Stimulated activated CD4-positive, alpha-beta T cell treated with anti-CD3 and anti-CD28 coated beads, Interleukin-1b, Interleukin-23, amount 100 ng/mL, for 4 hours (primary cell): ENCODE measurements at regions not wholly inside any gene's neighbourhood (a gene's known extent, or its start where the extent isn't known, plus 50 kb on each side); places are given as distances from the start of the nearest gene placed in this dataset.

Source experiments
- DNase-seq, 2 donors: peaks; one replicate each; pipeline ENCODE4 v3.0.0-alpha.2; 2020; ENCODE audit warnings: low read depth in 2 of 2

- DNase-seq, result no peak
Measured at GRCh38 chr22:49586873-49587272, 240.8 kb downstream of the BRD1 start.

GRCh38 chr22:49586244-49586748 lies 241.4 kb downstream of the BRD1 start:
- DNase-seq, result no peak

- DNase-seq, result no peak
Measured at GRCh38 chr22:49585461-49586243, 242.0 kb downstream of the BRD1 start.

GRCh38 chr22:49583886-49584505 lies 243.7 kb downstream of the BRD1 start:
- no peak for DNase-seq

- no peak for DNase-seq
Measured at GRCh38 chr22:49583341-49583740, 244.3 kb downstream of the BRD1 start.

GRCh38 chr22:49582678-49583077 lies 245.0 kb downstream of the BRD1 start:
- DNase-seq, result no peak

- no peak for DNase-seq
Measured at GRCh38 chr22:49582181-49582580, 245.5 kb downstream of the BRD1 start.

- DNase-seq, result no peak
Measured at GRCh38 chr22:49580024-49580423, 247.6 kb downstream of the BRD1 start.

- no peak for DNase-seq
Measured at GRCh38 chr22:49577168-49578060, 250.3 kb downstream of the BRD1 start.

- DNase-seq, result no peak
Measured at GRCh38 chr22:49576241-49577141, 251.2 kb downstream of the BRD1 start.

- no peak for DNase-seq
Measured at GRCh38 chr22:49575703-49576081, 252.0 kb downstream of the BRD1 start.

- no peak for DNase-seq
Measured at GRCh38 chr22:49574881-49575702, 252.6 kb downstream of the BRD1 start.

- no peak for DNase-seq
Measured at GRCh38 chr22:49574205-49574880, 253.3 kb downstream of the BRD1 start.

- no peak for DNase-seq
Measured at GRCh38 chr22:49573109-49573765, 254.4 kb downstream of the BRD1 start.

GRCh38 chr22:49571326-49571725 lies 256.3 kb downstream of the BRD1 start:
- no peak for DNase-seq

- no peak for DNase-seq
Measured at GRCh38 chr22:49570032-49570848, 257.4 kb downstream of the BRD1 start.

GRCh38 chr22:49569286-49570031 lies 258.2 kb downstream of the BRD1 start:
- no peak for DNase-seq
